WTC11 (cell line): ENCODE measurements at regions not wholly inside any gene's neighbourhood (a gene's known extent, or its start where the extent isn't known, plus 50 kb on each side); places are given as distances from the start of the nearest gene placed in this dataset.

ENCODE experiments used
- CREM ChIP-seq: sonication (generic); formaldehyde crosslinking; IDR thresholded peaks from 2 replicates; pipeline ENCODE4 v1.8.1; 2022; ENCODE audit warnings: mild to moderate bottlenecking, missing genetic modification reagents, moderate library complexity
- NFATC4 ChIP-seq: fragments of 250-450 bp; sonication (Bioruptor Pico); IDR thresholded peaks from 2 replicates; pipeline ENCODE4 v1.9.0; 2021; ENCODE audit warnings: mild to moderate bottlenecking
- NFE2L1 ChIP-seq: sonication (generic); formaldehyde crosslinking; IDR thresholded peaks from 2 replicates; pipeline ENCODE4 v1.8.1; 2023; ENCODE audit warnings: missing genetic modification reagents
- RORB ChIP-seq: fragments of 250-450 bp; sonication (Bioruptor Pico); IDR thresholded peaks from 2 replicates; pipeline ENCODE4 v1.9.0; 2021; ENCODE audit warnings: mild to moderate bottlenecking
- SP1 ChIP-seq: sonication (generic); formaldehyde crosslinking; conservative IDR thresholded peaks from 2 replicates; pipeline ENCODE4 v1.8.1; 2022; ENCODE audit warnings: missing genetic modification reagents
- TF ChIP-seq, protein P1 (sequence below): fragments of 200-600 bp; IDR thresholded peaks from 2 replicates; pipeline ENCODE4 v1.8.0; 2022; ENCODE audit warnings: antibody characterized with exemption
- TF ChIP-seq, protein P2 (sequence below): sonication (generic); formaldehyde crosslinking; IDR thresholded peaks from 2 replicates; pipeline ENCODE4 v1.8.1; 2022; ENCODE audit warnings: mild to moderate bottlenecking, moderate library complexity, missing genetic modification reagents

GRCh38 chr16:49013727-49014080 is 267.9 kb downstream of the CBLN1 start:
- TF ChIP-seq NFE2L1 (no peak), NFATC4 (no peak), CREM (CRISPR knock-in tag) (no peak), RORB (CRISPR knock-in tag) (no peak), SP1 (CRISPR knock-in tag) (no peak)
- TF ChIP-seq, protein P1, sequence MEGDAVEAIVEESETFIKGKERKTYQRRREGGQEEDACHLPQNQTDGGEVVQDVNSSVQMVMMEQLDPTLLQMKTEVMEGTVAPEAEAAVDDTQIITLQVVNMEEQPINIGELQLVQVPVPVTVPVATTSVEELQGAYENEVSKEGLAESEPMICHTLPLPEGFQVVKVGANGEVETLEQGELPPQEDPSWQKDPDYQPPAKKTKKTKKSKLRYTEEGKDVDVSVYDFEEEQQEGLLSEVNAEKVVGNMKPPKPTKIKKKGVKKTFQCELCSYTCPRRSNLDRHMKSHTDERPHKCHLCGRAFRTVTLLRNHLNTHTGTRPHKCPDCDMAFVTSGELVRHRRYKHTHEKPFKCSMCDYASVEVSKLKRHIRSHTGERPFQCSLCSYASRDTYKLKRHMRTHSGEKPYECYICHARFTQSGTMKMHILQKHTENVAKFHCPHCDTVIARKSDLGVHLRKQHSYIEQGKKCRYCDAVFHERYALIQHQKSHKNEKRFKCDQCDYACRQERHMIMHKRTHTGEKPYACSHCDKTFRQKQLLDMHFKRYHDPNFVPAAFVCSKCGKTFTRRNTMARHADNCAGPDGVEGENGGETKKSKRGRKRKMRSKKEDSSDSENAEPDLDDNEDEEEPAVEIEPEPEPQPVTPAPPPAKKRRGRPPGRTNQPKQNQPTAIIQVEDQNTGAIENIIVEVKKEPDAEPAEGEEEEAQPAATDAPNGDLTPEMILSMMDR: no peak
- TF ChIP-seq, protein P2, sequence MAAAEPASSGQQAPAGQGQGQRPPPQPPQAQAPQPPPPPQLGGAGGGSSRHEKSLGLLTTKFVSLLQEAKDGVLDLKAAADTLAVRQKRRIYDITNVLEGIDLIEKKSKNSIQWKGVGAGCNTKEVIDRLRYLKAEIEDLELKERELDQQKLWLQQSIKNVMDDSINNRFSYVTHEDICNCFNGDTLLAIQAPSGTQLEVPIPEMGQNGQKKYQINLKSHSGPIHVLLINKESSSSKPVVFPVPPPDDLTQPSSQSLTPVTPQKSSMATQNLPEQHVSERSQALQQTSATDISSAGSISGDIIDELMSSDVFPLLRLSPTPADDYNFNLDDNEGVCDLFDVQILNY: no peak
